Motor neuron (in vitro differentiated cells): ENCODE measurements at regions not wholly inside any gene's neighbourhood (a gene's known extent, or its start where the extent isn't known, plus 50 kb on each side); places are given as distances from the start of the nearest gene placed in this dataset.
A peak's percentile ranks its signal among the peaks of the same experiment; 100 is the strongest.
"Not testable (repeated sequence)": the region's sequence is repeated elsewhere in the genome, so short reads cannot be mapped to it uniquely, and the experiment has no call there.

Source experiments
- ATAC-seq, 8 experiments: fragments of 200-7000 bp; cut with Tn5 transposase; replicated peaks in 6 of 8; 2 replicates each; pipeline ENCODE4 v1.8.0; 2021; ENCODE audit warnings: mild to moderate bottlenecking in 8 of 8, moderate library complexity in 8 of 8
- H3K27ac ChIP-seq, 2 donors: fragments of 250-450 bp; sonication (Bioruptor Pico); 2 replicates each; pipeline ENCODE4 v1.9.0; 2021; ENCODE audit warnings: antibody characterized with exemption in 2 of 2, mild to moderate bottlenecking in 2 of 2, moderate library complexity in 1 of 2
- H3K4me1 ChIP-seq, 2 donors: fragments of 250-450 bp; sonication (Bioruptor Pico); replicated peaks in 1 of 2; 2 replicates each; pipeline ENCODE4 v1.6.1; 2021; ENCODE audit warnings: antibody characterized with exemption in 2 of 2, mild to moderate bottlenecking in 2 of 2, moderate library complexity in 1 of 2
- H3K4me3 ChIP-seq, 5 donors: fragments of 250-450 bp; sonication (Bioruptor Pico); 2 replicates each; pipeline ENCODE4 v1.9.0; 2021; ENCODE audit warnings: antibody characterized with exemption in 5 of 5, mild to moderate bottlenecking in 5 of 5, moderate library complexity in 4 of 5
- WGBS, 10 experiments: fragments of 450-650 bp; shearing (Covaris generic); methylation state at CpG; one replicate each; pipeline ENCODE4 v1.0.0; 2022; 5-methylcytosine and 5-hydroxymethylcytosine counted together
- in situ Hi-C, 9 experiments: fragments of 400-800 bp; cut with MboI; loops; one replicate each; pipeline ENCODE4 v1.15.0; 2021; ENCODE audit warnings: low sequenced_read_pairs in 9 of 9, low pct_unique_long_range_greater_than_20kb in 2 of 9; ENCODE audit not compliant: unreplicated experiment in 9 of 9

- H3K4me3 ChIP-seq = no peak overlapping the region
- H3K27ac ChIP-seq = no peak overlapping the region
- H3K4me1 ChIP-seq = no peaks in the 10 kb centered on the region
- 0 to 83% methylated on average over 1 of the region's 7 CpGs; no CpG with 5 or more reads in 8 of the 10 experiments for WGBS, 10 experiments
- in situ Hi-C loops = no loop called here
- peak in 3 of 8 experiments; percentile 30 to 48 (median 33) for ATAC-seq
Measured at GRCh38 chrY:16136581-16137298, 1612.4 kb downstream of the NLGN4Y start.

- no peaks in the 10 kb centered on the region for H3K4me1 ChIP-seq
- no peak overlapping the region for H3K27ac ChIP-seq
- in situ Hi-C loops = no loop called here
- H3K4me3 ChIP-seq = no peak overlapping the region
- no peak for ATAC-seq
- 0 to 90% (median 67%) methylated on average over 1 to 4 of the region's 5 CpGs; no CpG with 5 or more reads in 4 of the 10 experiments for WGBS, 10 experiments
Measured at GRCh38 chrY:16157801-16158200, 1633.5 kb downstream of the NLGN4Y start.

- H3K4me1 ChIP-seq, H3K4me3 ChIP-seq, in situ Hi-C loops, H3K27ac ChIP-seq, ATAC-seq: not testable (repeated sequence)
- WGBS, 10 experiments = no CpG with 5 or more reads among the region's 1 CpG
Measured at GRCh38 chrY:16175740-16176139, 1651.4 kb downstream of the NLGN4Y start.

- H3K27ac ChIP-seq, ATAC-seq, in situ Hi-C loops, H3K4me1 ChIP-seq, H3K4me3 ChIP-seq: not testable (repeated sequence)
- no CpG with 5 or more reads among the region's 3 CpGs for WGBS, 10 experiments
Measured at GRCh38 chrY:16205482-16205881, 1674.5 kb downstream of the CDY2B start.

GRCh38 chrY:16243322-16243721 lies 1636.7 kb downstream of the CDY2B start:
- WGBS, 10 experiments = no CpG with 5 or more reads among the region's 1 CpG
- in situ Hi-C loops, H3K27ac ChIP-seq, H3K4me1 ChIP-seq, ATAC-seq, H3K4me3 ChIP-seq: not testable (repeated sequence)

GRCh38 chrY:16254551-16255295 lies 1625.3 kb downstream of the CDY2B start:
- no CpG with 5 or more reads among the region's 6 CpGs for WGBS, 10 experiments
- in situ Hi-C loops, ATAC-seq: not testable (repeated sequence)

GRCh38 chrY:16255778-16256177 lies 1624.2 kb downstream of the CDY2B start:
- H3K4me1 ChIP-seq, H3K4me3 ChIP-seq, ATAC-seq, H3K27ac ChIP-seq, in situ Hi-C loops: not testable (repeated sequence)
- no CpG with 5 or more reads among the region's 4 CpGs for WGBS, 10 experiments

More at GRCh38 chrY:16254551-16255295, 1625.3 kb downstream of the CDY2B start:
- not testable (repeated sequence) for H3K4me3 ChIP-seq, H3K4me1 ChIP-seq, H3K27ac ChIP-seq
